Panc1 (cell line): ENCODE measurements at regions not wholly inside any gene's neighbourhood (a gene's known extent, or its start where the extent isn't known, plus 50 kb on each side); places are given as distances from the start of the nearest gene placed in this dataset.

Experiments used
- ATAC-seq: fragments of 200-7000 bp; cut with Tn5 transposase; 2 replicates; pipeline ENCODE4 v1.9.1; 2020; ENCODE audit warnings: mild to moderate bottlenecking, moderate library complexity
- BruUV-seq: library from RNA; stranded (reverse); fragments of 400-500 nt; replicated peaks from 2 replicates; lab custom pipeline; 2021; lab: Mats Ljungman, UMichigan
- CTCF ChIA-PET: fragments of 300-600 bp; sonication (Branson Sonifier 250); formaldehyde crosslinking; loops from one replicate; lab custom pipeline; 2022; ENCODE audit warnings: antibody characterized with exemption; lab: Charles Lee
- POLR2A ChIA-PET: fragments of 300-600 bp; sonication (Branson Sonifier 250); formaldehyde crosslinking; loops from one replicate; lab custom pipeline; 2022; ENCODE audit warnings: antibody characterized with exemption; lab: Charles Lee
- DNase-seq: peaks from one replicate; pipeline ENCODE4 v3.0.0-alpha.2; 2010; ENCODE audit warnings: low read depth, low spot score
- H3K27ac ChIP-seq: 2 replicates; pipeline ENCODE4 v1.5.1; 2011; ENCODE audit warnings: mild to moderate bottlenecking, low read length, inconsistent platforms
- H3K27me3 ChIP-seq: fragments of 200-500 bp; sonication (Bioruptor generic); 2 replicates; pipeline ENCODE4 v1.6.0; 2014; ENCODE audit warnings: low read length, inconsistent platforms; ENCODE audit not compliant: control insufficient read depth, insufficient read depth
- H3K36me3 ChIP-seq: fragments of 200-500 bp; sonication (Bioruptor generic); 2 replicates; pipeline ENCODE4 v1.5.1; 2014; ENCODE audit warnings: inconsistent platforms, mild to moderate bottlenecking, low read length, moderate library complexity; ENCODE audit not compliant: control insufficient read depth, insufficient read depth
- H3K4me1 ChIP-seq: 2 replicates; pipeline ENCODE4 v1.5.1; 2011; ENCODE audit warnings: inconsistent platforms, mild to moderate bottlenecking, low read length, moderate library complexity; ENCODE audit not compliant: control insufficient read depth, insufficient read depth
- H3K4me3 ChIP-seq, 2 experiments: 2 replicates each; pipeline ENCODE4 v1.5.1; 2011 to 2012; ENCODE audit warnings: low read depth in 2 of 2, low read length in 2 of 2, mild to moderate bottlenecking in 2 of 2, inconsistent platforms in 1 of 2, moderate library complexity in 1 of 2
- H3K9me3 ChIP-seq: fragments of 200-500 bp; sonication (Bioruptor generic); 2 replicates; pipeline ENCODE4 v1.5.1; 2014; ENCODE audit warnings: low read depth, mild to moderate bottlenecking, inconsistent platforms, low read length, moderate library complexity; ENCODE audit not compliant: control insufficient read depth, insufficient read depth
- POLR2AphosphoS5 ChIP-seq: IDR thresholded peaks from 2 replicates; pipeline ENCODE4 v1.6.1; 2012; ENCODE audit warnings: mild to moderate bottlenecking, low read depth, low read length, moderate library complexity
- SIN3A ChIP-seq: IDR thresholded peaks from 2 replicates; pipeline ENCODE4 v1.6.1; 2012; ENCODE audit warnings: low read depth, mild to moderate bottlenecking, low read length, moderate library complexity, borderline replicate concordance; ENCODE audit not compliant: insufficient read depth
- TCF7L2 ChIP-seq: IDR thresholded peaks from 2 replicates; pipeline ENCODE4 v1.6.1; 2011; ENCODE audit warnings: mild to moderate bottlenecking, low read depth, low read length, inconsistent platforms
- in situ Hi-C: cut with HindIII; loops from 2 replicates; pipeline ENCODE4 v1.10.0; 2016; ENCODE audit warnings: low sequenced_read_pairs, low pct_unique_long_range_greater_than_20kb
- intact Hi-C: fragments of 100-400 bp; cut with micrococcal nuclease; formaldehyde crosslinking; loops from one replicate; pipeline ENCODE4 v1.10.0; 2022; ENCODE audit not compliant: unreplicated experiment
- TF ChIP-seq, protein P1 (sequence below), 2 experiments: IDR thresholded peaks; 2 replicates each; pipeline ENCODE4 v1.6.1; 2011 to 2012; ENCODE audit warnings: low read depth in 2 of 2, control low read depth in 1 of 2, low read length in 1 of 2, mild to moderate bottlenecking in 1 of 2, moderate library complexity in 1 of 2; ENCODE audit not compliant: insufficient read depth in 1 of 2
- TF ChIP-seq, protein P2 (sequence below): fragments of 450-650 bp; IDR thresholded peaks from 2 replicates; pipeline ENCODE4 v1.5.1; 2017; ENCODE audit warnings: mild to moderate bottlenecking

DNA sequence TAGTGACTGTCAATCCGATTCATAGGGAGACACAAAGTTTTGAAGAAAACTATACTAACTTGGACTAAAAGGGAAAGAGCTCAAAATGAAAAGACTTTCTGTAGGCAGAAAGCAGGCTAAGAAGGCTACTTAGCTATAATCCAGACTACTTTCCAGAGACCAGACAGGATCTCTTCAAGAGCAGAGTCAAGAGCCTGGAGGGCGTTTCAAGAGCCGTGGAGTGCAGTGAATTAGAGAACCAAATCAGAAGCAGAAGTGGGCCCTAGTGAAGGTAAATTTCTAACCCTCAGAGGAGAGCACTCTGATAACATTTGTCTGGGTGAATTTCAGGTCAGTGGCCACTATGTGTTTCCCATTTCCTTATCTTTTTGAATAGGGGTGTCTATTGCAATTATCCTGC is 76.4 kb downstream of the CGGBP1 start:
- Histone ChIP-seq H3K36me3 (no peaks in the 10 kb centered on the region), H3K4me1 (no peaks in the 10 kb centered on the region), H3K27ac (no peak overlapping the region), H3K4me3 (no peak overlapping the region), H3K27me3 (no peaks in the 10 kb centered on the region), H3K9me3 (no peaks in the 10 kb centered on the region)
- ChIA-PET POLR2A (no interaction called here), CTCF (no interaction called here)
- ATAC-seq (no peak), DNase-seq (no peak)
- in situ Hi-C loops = no loop called here
- TF ChIP-seq POLR2AphosphoS5 (no peak), TCF7L2 (no peak), SIN3A (no peak)
- TF ChIP-seq, protein P1, sequence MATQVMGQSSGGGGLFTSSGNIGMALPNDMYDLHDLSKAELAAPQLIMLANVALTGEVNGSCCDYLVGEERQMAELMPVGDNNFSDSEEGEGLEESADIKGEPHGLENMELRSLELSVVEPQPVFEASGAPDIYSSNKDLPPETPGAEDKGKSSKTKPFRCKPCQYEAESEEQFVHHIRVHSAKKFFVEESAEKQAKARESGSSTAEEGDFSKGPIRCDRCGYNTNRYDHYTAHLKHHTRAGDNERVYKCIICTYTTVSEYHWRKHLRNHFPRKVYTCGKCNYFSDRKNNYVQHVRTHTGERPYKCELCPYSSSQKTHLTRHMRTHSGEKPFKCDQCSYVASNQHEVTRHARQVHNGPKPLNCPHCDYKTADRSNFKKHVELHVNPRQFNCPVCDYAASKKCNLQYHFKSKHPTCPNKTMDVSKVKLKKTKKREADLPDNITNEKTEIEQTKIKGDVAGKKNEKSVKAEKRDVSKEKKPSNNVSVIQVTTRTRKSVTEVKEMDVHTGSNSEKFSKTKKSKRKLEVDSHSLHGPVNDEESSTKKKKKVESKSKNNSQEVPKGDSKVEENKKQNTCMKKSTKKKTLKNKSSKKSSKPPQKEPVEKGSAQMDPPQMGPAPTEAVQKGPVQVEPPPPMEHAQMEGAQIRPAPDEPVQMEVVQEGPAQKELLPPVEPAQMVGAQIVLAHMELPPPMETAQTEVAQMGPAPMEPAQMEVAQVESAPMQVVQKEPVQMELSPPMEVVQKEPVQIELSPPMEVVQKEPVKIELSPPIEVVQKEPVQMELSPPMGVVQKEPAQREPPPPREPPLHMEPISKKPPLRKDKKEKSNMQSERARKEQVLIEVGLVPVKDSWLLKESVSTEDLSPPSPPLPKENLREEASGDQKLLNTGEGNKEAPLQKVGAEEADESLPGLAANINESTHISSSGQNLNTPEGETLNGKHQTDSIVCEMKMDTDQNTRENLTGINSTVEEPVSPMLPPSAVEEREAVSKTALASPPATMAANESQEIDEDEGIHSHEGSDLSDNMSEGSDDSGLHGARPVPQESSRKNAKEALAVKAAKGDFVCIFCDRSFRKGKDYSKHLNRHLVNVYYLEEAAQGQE (IDR thresholded peaks at IDR 0.05; ENCODE audit: insufficient read depth in 1 of 2, low read depth in 2 of 2, low read length in 1 of 2) = no peak
- TF ChIP-seq, protein P2, sequence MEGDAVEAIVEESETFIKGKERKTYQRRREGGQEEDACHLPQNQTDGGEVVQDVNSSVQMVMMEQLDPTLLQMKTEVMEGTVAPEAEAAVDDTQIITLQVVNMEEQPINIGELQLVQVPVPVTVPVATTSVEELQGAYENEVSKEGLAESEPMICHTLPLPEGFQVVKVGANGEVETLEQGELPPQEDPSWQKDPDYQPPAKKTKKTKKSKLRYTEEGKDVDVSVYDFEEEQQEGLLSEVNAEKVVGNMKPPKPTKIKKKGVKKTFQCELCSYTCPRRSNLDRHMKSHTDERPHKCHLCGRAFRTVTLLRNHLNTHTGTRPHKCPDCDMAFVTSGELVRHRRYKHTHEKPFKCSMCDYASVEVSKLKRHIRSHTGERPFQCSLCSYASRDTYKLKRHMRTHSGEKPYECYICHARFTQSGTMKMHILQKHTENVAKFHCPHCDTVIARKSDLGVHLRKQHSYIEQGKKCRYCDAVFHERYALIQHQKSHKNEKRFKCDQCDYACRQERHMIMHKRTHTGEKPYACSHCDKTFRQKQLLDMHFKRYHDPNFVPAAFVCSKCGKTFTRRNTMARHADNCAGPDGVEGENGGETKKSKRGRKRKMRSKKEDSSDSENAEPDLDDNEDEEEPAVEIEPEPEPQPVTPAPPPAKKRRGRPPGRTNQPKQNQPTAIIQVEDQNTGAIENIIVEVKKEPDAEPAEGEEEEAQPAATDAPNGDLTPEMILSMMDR = no peak
- no TSS peak for BruUV-seq
- intact Hi-C loops = no loop called here

DNA sequence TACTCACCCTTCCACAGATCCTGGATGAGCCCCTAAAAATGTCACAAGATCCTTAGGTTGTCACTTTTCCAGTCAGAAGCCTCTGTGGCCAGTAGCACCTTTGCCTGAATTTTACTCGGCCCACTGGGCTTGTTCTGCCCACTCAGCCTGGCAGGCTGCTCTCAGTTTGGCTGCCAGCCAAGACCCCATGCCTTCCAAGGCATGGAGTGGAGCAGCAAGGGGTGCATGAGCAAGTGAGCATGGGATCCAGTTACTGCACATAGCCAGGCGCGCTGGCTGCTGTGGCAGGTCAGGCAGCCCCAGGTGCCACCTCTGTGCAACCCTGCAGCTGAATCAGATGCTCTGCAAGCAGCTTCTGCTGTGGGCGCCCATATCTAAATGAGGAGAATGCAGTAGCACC is 79.3 kb downstream of the CGGBP1 start:
- no peak for ATAC-seq

More for the DNA sequence above, 79.3 kb downstream of the CGGBP1 start:
- intact Hi-C loops (no loop called here), in situ Hi-C loops (no loop called here)
- POLR2A ChIA-PET = no interaction called here
- CTCF ChIA-PET = no interaction called here
- DNase-seq = no peak
- Histone ChIP-seq H3K4me1 (no peaks in the 10 kb centered on the region), H3K9me3 (no peaks in the 10 kb centered on the region), H3K27ac (no peak overlapping the region), H3K36me3 (no peaks in the 10 kb centered on the region), H3K4me3 (no peak overlapping the region), H3K27me3 (no peaks in the 10 kb centered on the region)
- no TSS peak for BruUV-seq
- TF ChIP-seq, protein P1 (IDR thresholded peaks at IDR 0.05; ENCODE audit: insufficient read depth in 1 of 2, low read depth in 2 of 2, low read length in 1 of 2) = no peak
- TF ChIP-seq TCF7L2 = no peak
- TF ChIP-seq SIN3A = no peak
- no peak for TF ChIP-seq POLR2AphosphoS5
- TF ChIP-seq, protein P2 = no peak
